ENCODE measurements at regions not wholly inside any gene's neighbourhood (a gene's known extent, or its start where the extent isn't known, plus 50 kb on each side); places are given as distances from the start of the nearest gene placed in this dataset.

DNA sequence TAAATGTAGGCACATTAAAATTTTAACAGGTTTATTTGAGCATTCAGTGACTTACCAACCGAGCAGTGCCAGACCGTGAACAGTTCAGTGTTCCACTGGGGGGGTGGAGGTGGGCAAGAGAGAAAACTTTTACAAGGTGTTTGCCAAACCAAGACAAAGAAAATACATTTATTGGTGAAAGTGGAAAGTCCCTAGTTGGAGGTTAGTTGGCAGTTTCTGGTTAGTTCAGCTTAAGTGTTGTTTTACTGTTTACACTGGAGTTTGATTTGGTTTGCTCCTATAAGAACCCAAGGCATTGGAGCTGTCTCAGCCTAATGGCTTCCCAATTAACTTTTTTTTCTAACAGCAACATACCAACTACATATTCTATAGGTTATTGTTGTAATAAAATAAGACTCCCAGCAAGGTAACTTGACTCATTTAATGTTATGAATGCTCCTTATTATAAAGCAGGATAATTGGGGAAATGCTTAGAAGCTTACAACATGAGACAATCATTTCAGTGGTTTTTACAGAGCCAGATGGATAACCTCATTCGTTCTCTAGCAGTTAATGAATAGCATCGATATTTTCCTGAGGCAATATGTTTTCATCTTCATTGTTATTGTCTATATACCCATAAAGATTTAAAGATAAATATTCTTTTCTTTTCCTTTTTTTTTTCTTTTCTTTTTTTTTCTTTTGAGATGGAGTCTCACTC, 115.8 kb downstream of the ETNK1 start:
- no peak for DNase-seq

DNA sequence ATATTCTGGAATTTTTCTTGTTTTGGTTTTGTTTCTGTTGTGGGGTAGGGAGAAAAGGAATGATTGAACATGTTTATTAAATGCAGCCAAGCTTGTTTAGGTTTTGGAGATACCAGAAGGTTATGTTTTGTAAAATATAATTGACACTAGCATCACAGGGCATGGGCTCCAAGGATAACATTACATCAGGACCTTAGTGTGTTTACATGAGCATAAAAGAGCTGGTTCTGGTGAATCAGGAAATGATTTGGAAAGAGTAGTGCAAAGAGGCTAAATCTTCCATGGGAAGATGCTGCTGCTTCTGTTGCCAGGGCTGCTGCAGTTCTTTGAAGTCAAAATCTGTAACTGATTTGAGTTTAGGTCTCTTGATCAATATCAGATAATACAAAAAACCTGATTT, 118.7 kb downstream of the ETNK1 start:
- DNase-seq: no peak

GRCh38 chr12:22744197-22744596, 119.2 kb downstream of the ETNK1 start:
- no peak for DNase-seq

GRCh38 chr12:22746720-22747119, 121.7 kb downstream of the ETNK1 start:
- DNase-seq: no peak

- DNase-seq: no peak
These were observed 130.7 kb downstream of the ETNK1 start for GRCh38 chr12:22755629-22756028.

DNA sequence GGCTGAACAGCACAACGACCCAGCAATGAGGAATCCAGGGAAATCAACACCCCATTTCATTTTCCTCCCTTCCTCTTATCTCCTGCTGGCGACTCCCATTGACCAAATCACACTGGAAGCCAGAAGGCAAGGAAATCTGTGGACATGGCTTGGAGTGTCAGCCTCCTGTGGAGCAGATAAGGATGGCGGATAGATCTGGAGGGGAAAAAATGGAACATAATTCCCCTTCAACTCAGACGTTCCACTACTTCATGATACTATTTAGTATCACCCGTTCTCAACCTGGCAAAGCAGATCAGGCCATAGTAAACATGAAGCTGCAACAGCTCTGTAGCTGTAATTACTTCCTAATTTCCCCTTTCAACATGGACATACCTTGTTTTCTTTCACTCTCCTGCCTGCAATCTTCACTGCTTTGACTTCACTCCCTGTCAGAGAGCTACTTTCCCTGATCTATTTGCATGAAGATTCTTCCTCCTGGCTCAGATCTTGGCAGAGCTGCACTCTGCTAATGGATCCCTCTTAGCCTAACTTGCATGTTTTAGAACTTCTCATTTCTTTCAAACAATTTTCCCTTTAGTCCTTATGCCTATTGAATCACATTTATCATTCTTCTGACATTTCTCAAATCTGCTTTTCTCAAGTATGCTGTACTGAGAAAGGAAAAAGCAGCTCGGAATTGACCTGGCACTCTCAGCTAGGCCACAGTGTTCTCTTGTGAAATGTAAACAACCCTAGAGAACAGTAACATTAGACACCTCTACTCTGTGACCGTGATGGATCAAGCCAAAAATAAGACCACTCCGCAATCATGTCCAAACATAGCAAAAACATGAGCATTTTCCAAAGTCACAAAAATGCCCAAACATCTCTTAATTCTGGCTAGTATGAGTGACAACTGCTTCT, 135.1 kb downstream of the ETNK1 start:
- DNase-seq: no peak

DNA sequence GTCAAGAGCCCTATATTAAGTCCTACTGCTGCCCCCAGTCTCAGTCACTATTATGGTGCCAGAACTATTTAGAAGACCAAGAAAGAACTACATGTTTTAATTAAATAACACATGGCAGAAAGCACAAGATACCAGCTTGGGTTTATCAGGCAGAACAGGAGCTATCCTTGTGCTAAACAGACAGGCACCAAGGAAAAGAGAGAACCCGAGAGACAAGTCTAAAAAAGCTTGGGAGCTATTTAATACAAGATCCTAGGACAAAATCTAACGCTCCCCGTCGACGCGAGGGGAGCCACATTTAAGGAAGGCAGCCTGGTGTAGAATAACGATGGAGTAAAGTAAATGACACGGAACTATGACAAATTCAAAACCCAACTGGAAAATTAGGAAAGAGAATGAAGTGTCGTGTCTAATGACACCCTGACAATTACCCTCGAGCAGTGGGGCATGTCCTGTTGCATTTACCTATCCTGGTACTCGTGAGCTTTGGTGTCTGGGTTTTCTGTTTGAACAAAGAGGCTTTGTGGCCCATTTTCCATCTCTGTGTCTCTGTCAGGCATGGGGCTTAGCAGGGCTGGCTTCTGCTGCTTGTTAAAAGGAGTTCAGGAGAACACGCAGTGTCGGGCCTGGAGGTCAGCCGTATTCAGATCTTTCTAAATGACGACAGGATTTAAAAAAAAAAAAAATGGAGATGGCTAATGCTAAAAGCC, 140.6 kb downstream of the ETNK1 start:
- DNase-seq: no peak

GRCh38 chr12:22766911-22767420, 142.0 kb downstream of the ETNK1 start:
- no peak for DNase-seq

- no peak for DNase-seq
These were observed 156.4 kb downstream of the ETNK1 start for GRCh38 chr12:22781339-22781738.

DNA sequence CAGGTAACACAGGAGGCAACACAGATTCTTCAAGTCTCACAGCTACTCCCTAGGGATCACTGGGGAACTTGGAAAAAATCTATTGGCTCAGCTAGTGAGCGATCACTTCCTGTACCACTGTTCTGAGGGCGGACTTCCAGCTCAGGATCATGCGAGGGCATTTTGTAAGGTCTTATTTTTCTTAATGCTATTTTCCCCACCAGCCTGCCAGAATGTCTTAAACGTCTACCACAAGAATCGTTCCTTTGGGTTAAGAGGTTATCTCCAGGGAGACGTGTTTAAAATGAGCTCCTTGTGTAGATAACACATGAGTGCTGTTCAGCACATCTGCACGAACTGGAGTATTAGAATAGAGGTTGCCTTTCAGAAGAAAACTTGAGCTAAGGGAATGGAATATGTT, 162.6 kb downstream of the ETNK1 start:
- DNase-seq: no peak

DNA sequence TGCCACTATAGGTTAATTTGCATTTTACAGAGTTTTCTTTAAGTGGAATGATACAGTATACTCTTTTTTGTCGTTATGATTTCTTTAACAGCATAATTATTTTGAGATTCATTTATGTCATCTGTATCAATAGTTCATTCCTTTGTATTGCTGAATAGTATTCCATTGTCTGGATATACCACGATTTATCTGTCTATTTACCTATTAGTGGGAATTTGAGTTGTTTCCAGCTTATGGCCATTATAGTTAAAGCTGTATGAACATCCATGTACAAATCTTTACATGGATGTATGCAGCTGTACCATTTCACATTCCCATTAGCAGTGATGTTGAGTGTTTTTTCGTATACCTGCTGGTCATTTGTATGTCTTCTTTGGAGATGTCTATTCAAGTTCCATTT, 163.9 kb downstream of the ETNK1 start:
- DNase-seq: no peak

DNA sequence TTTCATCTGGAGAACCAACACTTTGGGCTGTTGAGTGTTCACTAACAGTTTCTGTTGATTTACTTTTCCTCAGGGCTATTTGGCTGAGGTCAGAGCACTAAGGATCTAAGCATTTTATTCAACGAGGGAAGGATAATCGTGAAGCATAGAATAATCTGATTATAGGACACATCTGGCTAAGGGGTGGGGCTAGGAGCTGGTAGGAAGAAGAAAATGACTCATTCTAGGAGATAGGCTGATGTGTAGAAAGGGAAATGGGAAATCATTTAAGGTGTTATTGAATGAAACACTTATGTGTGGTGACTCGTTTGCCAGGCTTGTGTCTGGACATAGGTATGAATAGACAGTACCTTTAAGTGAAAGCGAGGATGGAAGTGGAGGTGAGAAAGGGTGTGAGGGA, 167.2 kb downstream of the ETNK1 start:
- DNase-seq: no peak

GRCh38 chr12:22794017-22794416, 169.0 kb downstream of the ETNK1 start:
- no peak for DNase-seq

DNA sequence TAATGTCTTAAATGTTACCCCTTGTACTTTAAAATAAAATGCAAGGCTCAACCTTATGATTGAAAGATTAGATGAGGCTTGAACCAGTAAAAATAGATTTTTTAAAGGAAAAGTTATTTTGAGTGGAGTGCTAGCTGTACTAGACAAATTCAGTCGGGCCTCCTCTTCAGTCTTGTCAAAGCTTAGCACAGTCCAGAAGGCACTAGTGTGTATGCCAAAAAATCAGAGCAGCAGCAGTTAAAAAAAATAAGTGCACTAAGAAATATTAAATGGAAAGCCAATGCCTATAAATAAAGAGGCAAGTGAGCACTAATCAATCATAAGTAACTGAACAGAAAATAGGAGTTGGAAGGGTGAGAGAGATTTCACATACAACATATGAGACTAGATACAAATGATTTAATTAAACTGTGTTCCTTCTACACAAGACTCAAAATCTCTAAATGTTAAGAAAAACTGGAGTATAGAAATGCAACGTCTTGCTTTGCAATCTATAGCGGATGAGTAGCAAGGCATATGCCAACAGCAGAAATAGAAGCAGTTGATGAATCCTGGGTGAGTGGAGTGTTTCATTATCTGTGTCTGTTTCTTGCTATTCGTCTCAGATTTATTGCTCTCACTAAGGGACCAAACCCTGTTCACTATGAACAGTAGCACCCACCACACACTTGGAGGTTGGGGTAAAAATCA, 172.1 kb downstream of the ETNK1 start:
- DNase-seq: no peak

DNA sequence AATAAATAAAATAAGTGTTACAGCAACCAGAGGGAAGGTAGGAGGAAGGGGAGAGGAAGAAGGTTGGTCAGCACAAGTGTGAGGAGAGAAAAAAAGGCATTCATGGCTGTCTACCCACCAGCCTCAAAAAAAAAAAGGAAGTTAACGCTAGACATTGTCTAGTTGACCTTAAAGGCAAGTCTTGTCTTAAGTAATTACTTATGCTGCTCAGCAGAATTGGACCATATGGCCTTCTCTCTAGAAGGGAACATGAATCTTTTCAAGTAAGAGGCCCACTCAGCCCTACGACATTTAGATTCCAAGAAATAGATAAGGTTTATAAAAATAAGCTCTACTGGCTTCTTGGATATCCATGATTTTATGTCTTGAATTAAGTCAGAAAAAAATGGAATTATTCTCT, 172.7 kb downstream of the ETNK1 start:
- no peak for DNase-seq

DNA sequence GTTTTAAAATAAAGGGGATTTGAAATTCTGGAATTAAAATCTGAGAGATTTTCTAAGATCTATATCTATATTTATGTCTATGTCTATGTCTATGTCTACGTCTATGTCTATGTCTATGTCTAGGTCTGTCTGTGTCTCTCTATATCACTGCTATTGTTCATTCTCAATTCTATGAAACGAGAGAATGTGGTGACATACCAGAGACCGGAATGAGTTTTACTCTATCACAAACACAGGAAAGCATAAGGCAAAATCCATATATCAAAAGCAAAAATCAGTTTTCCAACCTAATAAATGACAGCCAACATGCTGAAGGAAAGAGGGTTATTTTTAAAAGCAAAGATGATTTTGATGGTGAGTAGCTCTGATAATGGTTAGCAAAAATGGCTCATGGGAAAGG, 173.1 kb downstream of the ETNK1 start:
- no peak for DNase-seq

DNA sequence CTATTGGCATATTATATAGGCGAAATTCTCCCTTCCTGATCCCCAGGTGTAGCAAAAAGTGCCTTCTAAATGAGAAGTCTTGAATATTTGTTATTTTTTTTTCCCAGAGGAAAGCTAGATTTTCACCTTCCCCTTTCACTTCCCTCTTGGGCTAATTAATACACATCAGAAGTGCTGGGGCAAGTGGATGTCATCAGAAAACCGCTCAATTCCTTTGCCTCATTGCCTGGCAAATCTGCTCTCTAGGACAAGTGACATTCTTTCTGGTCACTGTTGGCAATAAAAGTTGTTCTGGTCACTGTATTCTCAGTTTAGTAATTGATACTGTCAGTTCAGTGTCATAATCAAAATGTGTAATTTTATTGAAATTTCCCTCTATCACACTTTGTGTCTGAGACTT, 174.5 kb downstream of the ETNK1 start:
- DNase-seq: no peak

DNA sequence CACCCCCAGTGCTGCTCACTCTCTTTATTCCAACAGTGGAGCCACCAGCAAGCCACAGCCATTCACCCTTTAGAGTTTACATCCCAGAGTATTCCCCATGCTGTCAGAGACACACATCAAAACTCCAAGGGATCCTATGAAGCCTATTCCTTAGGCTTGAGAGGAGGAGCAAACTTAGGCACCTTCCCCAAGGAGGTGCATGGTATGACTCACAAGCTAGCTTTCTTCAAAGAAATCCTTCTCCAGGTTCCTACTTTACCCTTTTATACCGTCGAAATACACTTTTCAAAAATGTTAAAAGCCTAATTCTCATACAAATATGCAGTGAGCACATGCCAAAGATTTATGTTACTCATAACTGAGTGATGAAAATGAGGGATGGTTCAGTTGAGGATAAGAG, 175.4 kb downstream of the ETNK1 start:
- no peak for DNase-seq

DNA sequence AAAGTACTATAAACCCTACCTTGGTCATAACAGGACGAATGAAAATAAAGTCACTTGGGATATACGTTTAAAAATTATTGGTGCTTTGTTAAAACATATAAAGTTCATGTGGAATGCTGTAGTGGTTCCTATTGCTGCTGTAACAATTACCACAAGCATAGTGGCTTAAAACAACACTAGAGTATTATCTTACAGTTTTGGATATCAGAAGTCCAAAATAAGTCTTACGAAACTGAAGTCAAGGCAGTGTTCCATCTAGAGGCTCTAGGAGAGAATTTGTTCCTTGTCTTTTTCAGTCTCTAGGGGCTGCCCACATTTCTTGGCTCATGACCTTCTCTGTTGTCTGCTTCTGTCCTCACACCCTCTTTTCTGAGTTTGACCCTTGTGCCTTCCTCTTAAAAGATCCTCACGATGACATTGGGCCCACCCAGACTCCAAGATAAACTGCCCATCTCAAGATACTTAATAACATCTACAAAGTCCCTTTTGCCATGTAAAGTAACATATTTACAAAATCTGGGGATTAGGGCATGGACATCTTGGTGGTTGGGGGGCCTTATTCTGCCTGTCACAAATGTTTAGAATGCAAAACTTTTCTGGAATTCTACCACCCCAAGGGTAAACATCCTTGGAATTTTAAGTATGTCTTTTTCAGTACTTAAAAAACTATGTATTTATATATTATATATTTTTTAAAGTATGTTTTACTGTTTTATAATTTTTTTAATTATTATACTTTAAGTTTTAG, 178.1 kb downstream of the ETNK1 start:
- DNase-seq: no peak

DNA sequence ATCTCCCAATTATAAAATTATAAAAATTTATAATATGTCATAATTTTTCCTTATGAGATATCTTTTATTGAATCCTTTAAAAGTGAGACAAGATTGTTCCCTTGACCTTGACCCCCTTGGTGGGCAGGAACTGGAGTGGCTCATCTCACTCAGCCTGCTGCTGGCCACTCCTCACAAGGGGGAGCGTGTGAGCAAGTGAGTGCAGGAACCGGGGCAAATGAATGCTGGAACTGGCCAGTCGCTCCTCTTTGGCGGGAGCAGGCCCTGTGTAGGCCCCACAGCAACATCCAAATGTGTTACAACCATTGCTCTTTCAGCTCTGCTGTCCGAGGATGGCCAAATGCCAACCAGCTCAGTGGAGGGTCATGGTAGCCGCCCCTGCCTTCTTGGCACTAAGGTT, 178.8 kb downstream of the ETNK1 start:
- DNase-seq: no peak

- DNase-seq: no peak
These were observed 183.9 kb downstream of the ETNK1 start for GRCh38 chr12:22808860-22809259.

DNA sequence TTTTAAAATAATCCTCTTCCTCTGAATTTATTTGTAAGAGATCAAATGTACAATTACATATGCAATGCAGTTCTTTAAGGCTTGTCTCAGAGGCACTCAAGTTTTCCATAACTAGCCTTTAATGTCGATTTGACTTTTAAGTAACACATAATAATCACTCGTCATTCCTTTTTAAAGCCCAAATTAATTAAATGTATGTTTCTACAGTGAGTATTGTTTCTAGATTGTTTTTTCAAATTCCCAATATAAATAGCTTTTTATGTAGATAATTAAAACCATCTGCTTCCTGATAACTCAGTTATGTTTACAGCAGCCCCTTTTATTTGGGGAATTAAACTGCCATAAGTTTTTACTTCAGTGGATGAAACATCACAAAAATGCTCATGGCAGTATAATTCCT, 185.1 kb downstream of the ETNK1 start:
- no peak for DNase-seq
